Peyer's patch (tissue), 4 donors: ENCODE measurements at regions not wholly inside any gene's neighbourhood (a gene's known extent, or its start where the extent isn't known, plus 50 kb on each side); places are given as distances from the start of the nearest gene placed in this dataset.

Source experiments
- POLR2A ChIP-seq, 2 donors: fragments of 450-650 bp; IDR thresholded peaks; one replicate each; pipeline ENCODE4 v1.5.1; 2017; ENCODE audit warnings: antibody characterized with exemption in 2 of 2, mild to moderate bottlenecking in 2 of 2, moderate library complexity in 2 of 2
- TF ChIP-seq, protein P1 (sequence below), 6 experiments: fragments of 450-650 bp in 4 of 6; fragments of 200-600 bp in 2 of 6; sonication (generic) in 1 of 6; IDR thresholded peaks; one replicate each; pipeline ENCODE4 v1.5.1; 2017 to 2019; ENCODE audit warnings: antibody characterized with exemption in 6 of 6, mild to moderate bottlenecking in 3 of 6, moderate library complexity in 1 of 6

DNA sequence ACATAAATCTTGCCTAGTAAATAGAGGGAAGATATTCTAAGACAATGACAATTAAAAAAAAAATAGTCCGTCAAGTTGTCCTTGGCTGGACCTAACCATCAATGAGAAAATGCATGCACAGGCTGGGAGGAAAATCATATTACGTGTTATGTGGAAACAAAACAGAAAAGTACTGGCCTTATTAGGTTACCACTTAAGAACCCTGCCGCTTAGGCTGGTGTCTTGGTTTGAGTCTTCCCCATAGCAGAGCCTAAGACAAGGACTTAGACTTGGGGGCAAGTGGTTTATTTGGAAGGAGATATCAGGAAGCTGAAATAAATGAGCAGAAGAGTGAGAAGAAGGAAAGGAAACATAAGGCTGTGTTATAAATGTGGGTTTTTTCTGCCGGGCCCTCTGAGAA is 186.4 kb downstream of the MRPL39 start:
- TF ChIP-seq, protein P1, sequence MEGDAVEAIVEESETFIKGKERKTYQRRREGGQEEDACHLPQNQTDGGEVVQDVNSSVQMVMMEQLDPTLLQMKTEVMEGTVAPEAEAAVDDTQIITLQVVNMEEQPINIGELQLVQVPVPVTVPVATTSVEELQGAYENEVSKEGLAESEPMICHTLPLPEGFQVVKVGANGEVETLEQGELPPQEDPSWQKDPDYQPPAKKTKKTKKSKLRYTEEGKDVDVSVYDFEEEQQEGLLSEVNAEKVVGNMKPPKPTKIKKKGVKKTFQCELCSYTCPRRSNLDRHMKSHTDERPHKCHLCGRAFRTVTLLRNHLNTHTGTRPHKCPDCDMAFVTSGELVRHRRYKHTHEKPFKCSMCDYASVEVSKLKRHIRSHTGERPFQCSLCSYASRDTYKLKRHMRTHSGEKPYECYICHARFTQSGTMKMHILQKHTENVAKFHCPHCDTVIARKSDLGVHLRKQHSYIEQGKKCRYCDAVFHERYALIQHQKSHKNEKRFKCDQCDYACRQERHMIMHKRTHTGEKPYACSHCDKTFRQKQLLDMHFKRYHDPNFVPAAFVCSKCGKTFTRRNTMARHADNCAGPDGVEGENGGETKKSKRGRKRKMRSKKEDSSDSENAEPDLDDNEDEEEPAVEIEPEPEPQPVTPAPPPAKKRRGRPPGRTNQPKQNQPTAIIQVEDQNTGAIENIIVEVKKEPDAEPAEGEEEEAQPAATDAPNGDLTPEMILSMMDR (IDR thresholded peaks at IDR 0.05): no peak
- no peak for TF ChIP-seq POLR2A (IDR thresholded peaks at IDR 0.05)
